ENCODE measurements at regions not wholly inside any gene's neighbourhood (a gene's known extent, or its start where the extent isn't known, plus 50 kb on each side); places are given as distances from the start of the nearest gene placed in this dataset.
"Not testable (repeated sequence)": the region's sequence is repeated elsewhere in the genome, so short reads cannot be mapped to it uniquely, and the experiment has no call there.

DNA sequence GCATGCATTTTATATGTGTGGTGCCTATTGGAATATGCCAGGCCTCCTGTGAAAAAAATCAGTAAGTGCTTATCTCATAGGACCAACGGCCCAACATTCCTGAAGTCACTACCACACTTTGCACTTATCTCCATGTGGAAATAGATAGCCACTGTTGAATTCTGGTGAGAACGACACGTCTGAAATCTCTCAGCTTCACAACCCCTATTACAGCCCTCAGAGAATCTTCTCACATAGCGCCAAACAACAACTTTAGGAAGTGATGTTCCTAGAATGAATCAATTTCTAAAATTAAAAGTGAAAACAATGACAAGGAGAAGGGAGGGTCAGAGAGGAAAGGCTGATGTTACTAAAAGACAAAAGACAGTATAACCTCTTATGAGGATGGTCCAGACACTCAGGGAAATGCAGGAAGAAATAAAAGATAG lies 270.8 kb upstream of the BTG1 start:
- DNase-seq: no peak

GRCh38 chr12:92414170-92415070 lies 268.8 kb upstream of the BTG1 start:
- no peak for DNase-seq

GRCh38 chr12:92413286-92413685 lies 267.6 kb upstream of the BTG1 start:
- DNase-seq: no peak

DNA sequence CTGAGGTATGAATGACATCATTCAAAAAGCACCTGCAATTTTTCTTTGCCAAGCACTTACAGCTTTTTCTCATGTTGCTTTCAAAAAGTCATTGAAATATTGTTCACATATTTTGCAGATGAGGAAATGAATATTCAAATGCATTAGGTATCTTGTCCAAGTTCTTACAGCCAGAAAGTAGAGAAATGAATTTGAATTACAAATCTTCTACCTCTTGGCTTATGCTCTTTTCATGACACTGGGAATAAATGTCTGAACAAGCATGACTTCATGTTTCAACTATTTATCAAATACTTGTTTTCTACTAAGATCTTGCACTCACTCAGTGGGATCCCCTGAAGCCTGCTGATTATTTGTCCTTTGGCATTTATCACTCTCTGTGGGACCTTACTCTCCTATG lies 267.2 kb upstream of the BTG1 start:
- DNase-seq: no peak

DNA sequence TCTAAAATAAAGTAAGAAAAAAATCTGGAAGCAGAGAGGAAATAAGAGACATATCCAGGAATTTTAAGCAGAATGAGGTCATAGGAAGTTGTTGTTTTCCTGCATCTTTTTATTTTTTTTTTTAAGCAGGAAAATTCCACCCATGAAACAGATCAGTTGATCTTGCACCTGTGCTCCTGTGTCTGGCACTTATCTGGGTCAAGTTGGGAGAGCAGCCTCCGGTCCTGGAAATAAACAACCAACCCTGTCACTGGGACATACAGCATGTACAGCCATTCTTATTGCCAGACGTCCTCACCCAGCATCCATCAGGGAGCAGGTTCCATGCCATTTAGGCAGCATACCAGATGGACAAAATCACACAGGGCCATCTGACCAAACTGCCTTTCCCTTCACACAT lies 266.0 kb upstream of the BTG1 start:
- no peak for DNase-seq

DNA sequence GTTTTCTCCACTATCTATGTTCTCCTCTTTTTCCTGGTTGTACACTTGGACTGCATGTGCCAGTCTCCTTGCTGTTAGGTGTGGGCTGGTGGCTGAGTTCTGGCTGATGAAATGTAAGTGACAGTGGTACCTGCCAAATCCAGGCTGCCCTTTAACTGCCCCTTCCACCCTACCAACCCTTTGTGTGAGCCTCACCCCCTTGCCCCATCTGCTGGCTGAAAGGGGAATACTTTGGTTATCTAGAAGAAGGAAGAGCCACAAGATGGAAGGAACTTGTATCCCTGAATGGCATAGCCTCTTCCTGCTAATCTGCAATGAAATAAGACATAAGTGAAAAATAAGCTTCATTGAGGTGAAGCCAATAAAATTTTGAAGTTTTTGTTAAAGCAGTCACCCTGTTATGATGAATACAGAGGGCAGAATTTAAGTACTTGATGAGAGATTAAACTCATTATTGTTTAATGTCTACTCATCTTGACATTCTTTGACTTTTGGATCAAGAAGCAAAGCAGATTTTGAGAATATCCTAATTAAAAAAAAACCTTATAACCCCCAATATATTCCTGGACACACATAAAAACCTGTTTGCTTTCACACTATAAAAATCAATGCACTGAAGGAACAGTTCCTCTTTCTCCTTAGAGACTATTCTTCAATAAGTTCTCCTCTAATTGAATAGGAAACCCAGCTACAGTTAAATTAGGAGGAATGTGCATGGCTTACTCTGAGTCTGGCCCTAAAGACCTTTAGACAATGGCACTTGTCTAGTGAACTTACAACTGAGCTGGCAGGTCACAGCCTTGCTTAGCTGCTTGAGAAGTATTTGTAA lies 262.6 kb upstream of the BTG1 start:
- peak in 1 of 2 experiments; percentile 19 for DNase-seq

- DNase-seq: not testable (repeated sequence)
Measured at GRCh38 chr12:92406404-92407070, 260.9 kb upstream of the BTG1 start.

DNA sequence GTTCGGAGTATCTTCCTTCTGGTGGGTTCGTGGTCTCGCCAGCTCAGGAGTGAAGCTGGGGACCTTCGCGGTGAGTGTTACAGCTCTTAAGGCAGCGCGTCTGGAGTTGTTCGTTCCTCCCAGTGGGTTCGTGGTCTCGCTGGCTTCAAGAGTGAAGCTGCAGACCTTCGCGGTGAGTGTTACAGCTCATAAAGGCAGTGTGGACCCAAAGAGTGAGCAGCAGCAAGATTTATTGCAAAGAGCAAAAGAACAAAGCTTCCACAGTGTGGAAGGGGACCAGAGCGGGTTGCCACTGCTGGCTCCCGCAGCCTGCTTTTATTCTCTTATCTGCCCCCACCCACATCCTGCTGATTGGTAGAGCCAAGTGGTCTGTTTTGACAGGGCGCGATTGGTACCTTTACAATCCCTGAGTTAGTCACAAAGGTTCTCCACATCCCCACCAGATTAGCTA lies 260.2 kb upstream of the BTG1 start:
- DNase-seq: not testable (repeated sequence)

DNA sequence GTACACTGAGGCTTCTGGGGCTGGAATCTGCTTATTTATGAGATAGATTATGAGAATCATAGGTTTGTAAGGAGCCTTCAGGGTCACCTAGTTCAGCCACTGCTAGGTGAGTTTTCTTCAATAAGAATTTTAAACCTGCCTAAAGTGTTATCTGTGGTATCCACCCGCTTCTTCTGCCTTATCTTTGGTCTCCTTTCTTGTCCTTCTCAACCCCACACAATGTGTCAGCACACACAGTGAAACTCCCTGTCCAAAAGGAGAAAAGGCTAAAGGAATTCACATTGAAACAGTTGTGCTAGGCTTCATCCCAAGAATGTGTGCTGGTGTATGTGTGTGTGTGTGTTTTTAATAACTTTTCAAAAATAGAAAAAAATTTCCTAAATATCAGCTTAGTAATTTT lies 259.3 kb upstream of the BTG1 start:
- DNase-seq: no peak

GRCh38 chr12:92404259-92404894 lies 258.7 kb upstream of the BTG1 start:
- DNase-seq: no peak

GRCh38 chr12:92403210-92404175 lies 257.8 kb upstream of the BTG1 start:
- no peak for DNase-seq

DNA sequence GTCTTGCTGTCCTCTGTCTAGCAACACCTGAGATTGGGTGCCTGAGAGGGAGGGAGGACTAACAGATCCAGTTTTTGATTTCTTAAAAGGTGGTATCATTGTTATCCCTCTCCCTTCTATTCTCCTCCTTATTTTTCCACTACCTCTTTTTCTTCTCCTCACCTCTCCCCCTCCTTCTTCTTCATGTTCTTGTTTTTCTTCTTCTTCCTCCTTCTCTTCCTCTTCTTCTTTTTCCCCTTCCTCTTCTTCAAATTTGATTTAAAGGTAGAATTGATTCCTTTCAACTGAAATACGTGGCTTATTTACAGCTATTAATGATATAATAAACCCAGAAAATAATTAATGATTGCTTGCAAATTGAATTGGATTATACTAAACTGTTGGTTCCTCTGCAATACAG lies 256.8 kb upstream of the BTG1 start:
- DNase-seq: no peak

DNA sequence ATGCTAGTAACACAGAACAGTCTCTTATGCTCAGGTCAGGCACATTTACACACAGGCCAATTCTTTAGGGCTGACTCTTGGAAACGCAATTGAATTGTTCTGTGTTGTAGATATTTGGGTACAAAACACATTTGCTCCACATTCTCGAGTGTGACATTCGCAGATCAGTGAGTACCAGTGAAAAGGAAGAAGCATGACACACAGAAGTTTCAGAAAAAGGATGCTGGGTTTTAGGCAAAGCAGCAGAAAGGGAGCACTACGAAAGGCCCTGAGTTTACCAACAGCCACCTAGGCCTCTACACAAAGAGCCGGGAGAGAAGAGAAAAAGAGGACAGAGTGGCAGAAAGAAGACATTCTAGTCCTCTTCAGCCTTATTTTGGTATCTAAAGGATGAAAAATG lies 254.4 kb upstream of the BTG1 start:
- no peak for DNase-seq

- DNase-seq: no peak
Measured at GRCh38 chr12:92398565-92399309, 253.1 kb upstream of the BTG1 start.

- DNase-seq: no peak
Measured at GRCh38 chr12:92396647-92397252, 251.1 kb upstream of the BTG1 start.

- no peak for DNase-seq
Measured at GRCh38 chr12:92395322-92395721, 249.7 kb upstream of the BTG1 start.

DNA sequence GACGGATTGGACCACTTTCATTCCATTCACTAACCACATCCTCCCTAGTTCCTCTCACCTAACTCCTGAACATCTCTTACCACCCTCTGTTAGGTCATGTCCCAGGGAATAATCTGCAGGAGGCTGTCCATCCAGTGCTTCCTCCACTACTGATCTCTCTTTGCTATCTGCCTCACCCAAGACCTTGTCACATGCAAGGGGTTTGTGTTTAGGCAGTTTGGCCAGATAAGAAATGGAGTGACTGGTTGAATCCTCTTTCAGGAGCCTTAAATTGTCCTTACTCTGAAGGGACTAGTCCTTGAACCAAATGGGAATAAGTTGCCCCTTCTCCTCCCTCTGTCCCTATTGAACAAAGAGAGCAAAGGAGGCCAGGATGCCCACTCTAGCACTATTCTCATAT lies 249.2 kb upstream of the BTG1 start:
- no peak for DNase-seq

GRCh38 chr12:92393504-92393903 lies 247.9 kb upstream of the BTG1 start:
- no peak for DNase-seq

- DNase-seq: not testable (repeated sequence)
Measured at GRCh38 chr12:92391726-92392125, 246.1 kb upstream of the BTG1 start.

GRCh38 chr12:92389466-92389865 lies 243.8 kb upstream of the BTG1 start:
- DNase-seq: no peak

All from NCI-H446 (cell line).